T47D (cell line): ENCODE measurements at regions not wholly inside any gene's neighbourhood (a gene's known extent, or its start where the extent isn't known, plus 50 kb on each side); places are given as distances from the start of the nearest gene placed in this dataset.
"Not testable (repeated sequence)": the region's sequence is repeated elsewhere in the genome, so short reads cannot be mapped to it uniquely, and the experiment has no call there.

ENCODE experiments used
- DNase-seq, 2 experiments: peaks; one replicate each; pipeline versions ENCODE4 v3.0.0 to v3.0.0-alpha.2; 2011 to 2012; ENCODE audit warnings: low read depth in 1 of 2, low spot score in 1 of 2
- JUND ChIP-seq: IDR thresholded peaks from 2 replicates; pipeline ENCODE4 v1.6.1; 2012; ENCODE audit warnings: low read depth
- in situ Hi-C: cut with HindIII; loops from 2 replicates; pipeline ENCODE4 v1.10.0; 2016; ENCODE audit warnings: low sequenced_read_pairs, low pct_unique_long_range_greater_than_20kb

GRCh38 chr6:16035488-16036080, 93.3 kb upstream of the MYLIP start:
- DNase-seq, result no peak
- in situ Hi-C loops, result no loop called here
- TF ChIP-seq JUND, result no peak

- in situ Hi-C loops, result no loop called here
- no peak for DNase-seq
- TF ChIP-seq JUND, result no peak
Measured at GRCh38 chr6:16033214-16033613, 95.7 kb upstream of the MYLIP start.

DNA sequence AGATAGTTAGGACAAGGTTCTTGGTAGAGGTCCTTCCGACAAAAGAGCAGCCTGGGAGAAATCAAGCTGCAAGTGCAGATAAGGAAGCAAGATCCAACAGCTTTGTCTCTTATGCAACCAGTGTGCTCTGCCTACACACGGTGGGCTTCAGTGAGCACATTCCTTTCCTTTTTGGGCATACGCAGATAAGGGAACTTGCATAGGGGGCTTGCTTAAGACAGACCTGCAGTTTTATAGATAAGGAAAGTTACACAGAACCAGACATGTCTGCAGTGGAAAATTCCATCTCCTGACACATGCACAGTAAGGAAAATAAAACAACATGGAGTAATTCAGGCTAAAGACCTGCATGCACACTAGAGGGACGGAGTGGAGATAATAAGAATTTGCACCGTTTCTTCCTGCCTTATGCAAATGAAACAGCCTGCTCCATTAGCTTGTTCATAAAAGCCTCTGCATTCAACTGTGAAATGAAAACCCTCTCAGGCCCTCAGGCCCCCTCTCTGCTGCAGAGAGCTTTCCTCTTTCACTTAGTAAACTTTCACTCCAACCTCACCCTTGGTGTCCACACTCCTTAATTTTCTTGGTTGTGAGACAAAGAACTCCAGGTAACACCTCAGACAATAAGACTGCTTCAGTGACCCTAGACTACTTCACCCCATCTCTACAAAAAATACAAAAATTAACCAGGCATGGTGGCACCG, 97.5 kb upstream of the MYLIP start:
- in situ Hi-C loops, result no loop called here
- TF ChIP-seq JUND, result no peak
- no peak for DNase-seq

- in situ Hi-C loops, result no loop called here
- no peak for TF ChIP-seq JUND
- DNase-seq, result no peak
Measured at GRCh38 chr6:16028966-16029365, 99.9 kb upstream of the MYLIP start.

DNA sequence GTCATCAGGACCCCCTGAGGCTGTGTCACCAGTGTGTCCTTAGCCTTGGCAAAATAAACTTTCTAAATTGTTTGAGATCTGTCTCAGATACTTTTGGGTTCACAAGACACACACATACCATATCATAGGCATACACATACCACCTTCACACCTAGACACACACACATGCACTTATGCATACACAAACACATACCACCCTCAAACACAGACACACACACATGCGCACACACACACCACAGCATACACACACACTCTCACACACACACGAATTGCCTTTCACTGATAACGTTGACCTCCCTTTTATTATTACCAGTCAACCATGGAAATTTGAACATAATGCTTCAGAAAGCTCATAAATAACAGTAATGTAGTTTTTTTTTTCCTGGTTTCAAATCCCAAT, 108.6 kb upstream of the MYLIP start:
- TF ChIP-seq JUND, result no peak
- in situ Hi-C loops, result no loop called here
- DNase-seq, result no peak

GRCh38 chr6:16019462-16019861, 109.4 kb upstream of the MYLIP start:
- in situ Hi-C loops, result no loop called here
- no peak for TF ChIP-seq JUND
- no peak for DNase-seq

- no peak for TF ChIP-seq JUND
- in situ Hi-C loops, result no loop called here
Measured at GRCh38 chr6:16018626-16019025, 110.3 kb upstream of the MYLIP start.

GRCh38 chr6:16014325-16014724, 114.6 kb upstream of the MYLIP start:
- DNase-seq, in situ Hi-C loops: not testable (repeated sequence)

More at GRCh38 chr6:16018626-16019025, 110.3 kb upstream of the MYLIP start:
- no peak for DNase-seq

GRCh38 chr6:16007146-16007545, 121.7 kb upstream of the MYLIP start:
- in situ Hi-C loops, result no loop called here
- no peak for TF ChIP-seq JUND
- no peak for DNase-seq

GRCh38 chr6:16006681-16007080, 122.2 kb upstream of the MYLIP start:
- no peak for TF ChIP-seq JUND
- DNase-seq, result no peak
- in situ Hi-C loops, result no loop called here

- no peak for TF ChIP-seq JUND
- DNase-seq, result no peak
- in situ Hi-C loops, result no loop called here
Measured at GRCh38 chr6:16004934-16005679, 123.8 kb upstream of the MYLIP start.

GRCh38 chr6:16003197-16003491, 125.7 kb upstream of the MYLIP start:
- in situ Hi-C loops, result no loop called here
- TF ChIP-seq JUND, result no peak
- no peak for DNase-seq
